HepG2 (cell line): ENCODE measurements at regions not wholly inside any gene's neighbourhood (a gene's known extent, or its start where the extent isn't known, plus 50 kb on each side); places are given as distances from the start of the nearest gene placed in this dataset.

Source experiments
- ATF1 ChIP-seq: IDR thresholded peaks from 2 replicates; pipeline ENCODE4 v1.6.1; 2016; ENCODE audit warnings: mild to moderate bottlenecking, control low read depth
- FUBP1 ChIP-seq: sonication (generic); formaldehyde crosslinking; IDR thresholded peaks from 2 replicates; pipeline ENCODE4 v1.5.1; 2020; ENCODE audit warnings: missing genetic modification reagents, mild to moderate bottlenecking, borderline replicate concordance
- GATAD2A ChIP-seq: IDR thresholded peaks from 2 replicates; pipeline ENCODE4 v1.6.1; 2016
- HMGXB3 ChIP-seq: sonication (generic); formaldehyde crosslinking; IDR thresholded peaks from 2 replicates; pipeline ENCODE4 v1.4.0; 2020; ENCODE audit warnings: missing genetic modification reagents, borderline replicate concordance
- KAT8 ChIP-seq: IDR thresholded peaks from 2 replicates; pipeline ENCODE4 v1.6.1; 2016; ENCODE audit warnings: missing genetic modification reagents, missing compliant biosample characterization
- MXD4 ChIP-seq: IDR thresholded peaks from 2 replicates; pipeline ENCODE4 v1.6.1; 2016; ENCODE audit warnings: mild to moderate bottlenecking, missing biosample characterization, missing genetic modification reagents
- NAIF1 ChIP-seq: sonication (generic); formaldehyde crosslinking; IDR thresholded peaks from 2 replicates; pipeline ENCODE4 v1.5.0; 2020; ENCODE audit warnings: mild to moderate bottlenecking, missing genetic modification reagents, borderline replicate concordance
- NR2F2 ChIP-seq: IDR thresholded peaks from 2 replicates; pipeline ENCODE4 v1.6.1; 2012; ENCODE audit warnings: low read depth, inconsistent platforms, borderline replicate concordance
- RBM22 ChIP-seq: fragments of 200-400 bp; formaldehyde crosslinking; optimal IDR thresholded peaks from 2 replicates; pipeline ENCODE3; 2017; ENCODE audit warnings: mild to moderate bottlenecking, low read length, moderate library complexity
- SP140L ChIP-seq: sonication (generic); formaldehyde crosslinking; IDR thresholded peaks from 2 replicates; pipeline ENCODE4 v1.4.0; 2020; ENCODE audit warnings: missing genetic modification reagents, borderline replicate concordance
- SSRP1 ChIP-seq: IDR thresholded peaks from 2 replicates; pipeline ENCODE4 v1.6.1; 2016; ENCODE audit warnings: control low read depth
- TOE1 ChIP-seq: sonication (generic); formaldehyde crosslinking; IDR thresholded peaks from 2 replicates; pipeline ENCODE4 v1.4.0; 2020; ENCODE audit warnings: mild to moderate bottlenecking, missing genetic modification reagents
- ZFY ChIP-seq: sonication (generic); formaldehyde crosslinking; IDR thresholded peaks from 2 replicates; pipeline ENCODE4 v1.4.0; 2020; ENCODE audit warnings: missing genetic modification reagents
- ZNF143 ChIP-seq: sonication (generic); formaldehyde crosslinking; IDR thresholded peaks from 2 replicates; pipeline ENCODE4 v1.4.0; 2020; ENCODE audit warnings: missing genetic modification reagents
- ZNF430 ChIP-seq: sonication (generic); formaldehyde crosslinking; IDR thresholded peaks from 2 replicates; pipeline ENCODE4 v1.9.0; 2021; ENCODE audit warnings: mild to moderate bottlenecking, missing genetic modification reagents
- ZNF619 ChIP-seq: sonication (generic); formaldehyde crosslinking; IDR thresholded peaks from 2 replicates; pipeline ENCODE4 v1.4.0; 2020; ENCODE audit warnings: mild to moderate bottlenecking, missing genetic modification reagents
- TF ChIP-seq, protein P1 (sequence below): sonication (generic); formaldehyde crosslinking; IDR thresholded peaks from 2 replicates; pipeline ENCODE4 v1.4.0; 2020; ENCODE audit warnings: missing genetic modification reagents

DNA sequence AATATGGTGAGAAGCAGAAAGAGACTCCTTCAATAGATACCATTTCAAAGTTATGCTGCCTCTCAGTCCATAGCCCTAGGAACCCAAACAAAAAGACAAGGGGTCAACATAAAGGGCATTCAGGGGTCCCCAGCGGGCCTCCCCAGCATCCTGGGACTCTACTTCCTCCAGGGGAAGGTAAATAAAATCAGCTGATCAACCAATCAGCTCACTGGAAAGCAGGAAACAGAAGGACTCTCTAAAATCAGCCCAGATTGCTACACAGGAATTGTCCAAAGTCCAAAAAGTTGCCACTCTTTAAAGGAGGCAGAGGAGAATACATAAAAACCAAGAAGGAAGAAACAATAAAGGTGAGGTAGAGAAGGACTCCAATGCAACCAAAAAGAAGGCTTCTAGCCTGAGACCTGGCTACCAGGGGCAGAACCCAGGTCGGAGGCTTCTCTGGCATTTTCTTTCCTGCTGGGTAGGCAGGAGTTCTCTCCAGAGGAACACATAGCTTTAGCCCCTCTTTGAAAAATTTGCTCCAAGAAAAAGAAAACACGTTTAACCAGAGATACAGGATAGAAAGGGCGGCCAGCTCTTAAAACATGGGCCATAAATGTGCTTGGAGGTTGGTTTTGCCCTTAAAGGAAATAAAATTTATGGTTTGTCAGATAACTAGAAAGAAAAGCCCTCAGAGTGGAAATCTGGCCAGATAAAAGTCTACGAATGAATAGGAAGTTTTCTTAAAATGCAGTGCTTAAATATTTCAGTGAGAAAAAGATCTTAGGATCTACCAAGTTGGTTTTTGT, 404.6 kb downstream of the SOX9 start (continued):
- TF ChIP-seq, protein P1, sequence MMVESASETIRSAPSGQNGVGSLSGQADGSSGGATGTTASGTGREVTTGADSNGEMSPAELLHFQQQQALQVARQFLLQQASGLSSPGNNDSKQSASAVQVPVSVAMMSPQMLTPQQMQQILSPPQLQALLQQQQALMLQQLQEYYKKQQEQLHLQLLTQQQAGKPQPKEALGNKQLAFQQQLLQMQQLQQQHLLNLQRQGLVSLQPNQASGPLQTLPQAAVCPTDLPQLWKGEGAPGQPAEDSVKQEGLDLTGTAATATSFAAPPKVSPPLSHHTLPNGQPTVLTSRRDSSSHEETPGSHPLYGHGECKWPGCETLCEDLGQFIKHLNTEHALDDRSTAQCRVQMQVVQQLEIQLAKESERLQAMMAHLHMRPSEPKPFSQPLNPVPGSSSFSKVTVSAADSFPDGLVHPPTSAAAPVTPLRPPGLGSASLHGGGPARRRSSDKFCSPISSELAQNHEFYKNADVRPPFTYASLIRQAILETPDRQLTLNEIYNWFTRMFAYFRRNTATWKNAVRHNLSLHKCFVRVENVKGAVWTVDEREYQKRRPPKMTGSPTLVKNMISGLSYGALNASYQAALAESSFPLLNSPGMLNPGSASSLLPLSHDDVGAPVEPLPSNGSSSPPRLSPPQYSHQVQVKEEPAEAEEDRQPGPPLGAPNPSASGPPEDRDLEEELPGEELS, result peak; percentile 46
- TF ChIP-seq ZFY (CRISPR knock-in tag) (no peak), TOE1 (CRISPR knock-in tag) (no peak), HMGXB3 (0 out of 2 replicates have a peak, but pooled peaks have one; percentile 33), NR2F2 (peak; percentile 75), FUBP1 (CRISPR knock-in tag) (no peak), ZNF430 (CRISPR knock-in tag) (no peak), RBM22 (peak; percentile 25), NAIF1 (CRISPR knock-in tag) (no peak), ZNF143 (CRISPR knock-in tag) (no peak), SP140L (CRISPR knock-in tag) (no peak), KAT8 (CRISPR knock-in tag) (peak; percentile 59), GATAD2A (CRISPR knock-in tag) (peak; percentile 86), ATF1 (CRISPR knock-in tag) (0 out of 2 replicates have a peak, but pooled peaks have one; percentile 44), MXD4 (CRISPR knock-in tag) (no peak), ZNF619 (CRISPR knock-in tag) (no peak), SSRP1 (CRISPR knock-in tag) (0 out of 2 replicates have a peak, but pooled peaks have one; percentile 37)
